D721Med (cell line): ENCODE measurements at regions not wholly inside any gene's neighbourhood (a gene's known extent, or its start where the extent isn't known, plus 50 kb on each side); places are given as distances from the start of the nearest gene placed in this dataset.
"Not testable (repeated sequence)": the region's sequence is repeated elsewhere in the genome, so short reads cannot be mapped to it uniquely, and the experiment has no call there.

Experiments used
- DNase-seq: peaks from one replicate; pipeline ENCODE4 v3.0.0; 2011; ENCODE audit warnings: low spot score; ENCODE audit not compliant: insufficient read length
- FAIRE-seq: peaks from 2 replicates; lab custom pipeline; 2011; peaks lifted over from hg19 to GRCh38; lab: Jason Lieb, UNC
- CTCF ChIP-seq: IDR thresholded peaks from 2 replicates; pipeline ENCODE4 v1.5.1; 2012; ENCODE audit warnings: mild to moderate bottlenecking, control low read depth; ENCODE audit not compliant: insufficient read depth; ENCODE audit errors: missing control alignments

- no peak for TF ChIP-seq CTCF
- DNase-seq = no peak
- no peak for FAIRE-seq
Observed at GRCh38 chr2:7866825-7867224, 815.0 kb upstream of the ID2 start.

- TF ChIP-seq CTCF = no peak
- DNase-seq (no peak), FAIRE-seq (no peak)
Observed at GRCh38 chr2:7867867-7868266, 814.0 kb upstream of the ID2 start.

- no peak for TF ChIP-seq CTCF
- no peak for DNase-seq
Observed at GRCh38 chr2:7868836-7869235, 813.0 kb upstream of the ID2 start.

DNA sequence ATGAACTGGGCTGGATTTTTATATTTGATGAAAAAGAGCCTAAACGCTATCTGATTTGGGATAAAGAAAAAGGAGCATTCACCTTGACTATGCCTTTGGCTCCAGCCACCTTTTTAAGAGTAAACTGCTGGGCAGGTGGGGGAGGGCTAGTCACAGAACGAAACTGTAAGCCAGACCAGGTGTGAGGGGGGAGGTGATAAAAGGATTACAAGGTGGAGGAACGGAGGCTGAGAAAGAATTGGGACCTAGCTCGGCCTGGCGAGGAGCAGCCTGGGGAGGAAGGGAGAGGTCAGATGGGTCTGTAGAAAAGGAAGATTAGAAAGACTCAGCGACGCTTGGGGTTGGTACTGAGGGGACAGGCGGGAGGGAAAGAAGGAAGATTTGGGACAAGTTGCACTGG, 805.4 kb upstream of the ID2 start:
- DNase-seq, FAIRE-seq: not testable (repeated sequence)

More at GRCh38 chr2:7868836-7869235, 813.0 kb upstream of the ID2 start:
- FAIRE-seq = no peak

GRCh38 chr2:7878266-7878665, 803.6 kb upstream of the ID2 start:
- DNase-seq, FAIRE-seq: not testable (repeated sequence)

GRCh38 chr2:7878786-7879482, 802.9 kb upstream of the ID2 start:
- FAIRE-seq (no peak), DNase-seq (no peak)
- TF ChIP-seq CTCF = no peak

- no peak for FAIRE-seq
Observed at GRCh38 chr2:7879483-7879835, 802.4 kb upstream of the ID2 start.

DNA sequence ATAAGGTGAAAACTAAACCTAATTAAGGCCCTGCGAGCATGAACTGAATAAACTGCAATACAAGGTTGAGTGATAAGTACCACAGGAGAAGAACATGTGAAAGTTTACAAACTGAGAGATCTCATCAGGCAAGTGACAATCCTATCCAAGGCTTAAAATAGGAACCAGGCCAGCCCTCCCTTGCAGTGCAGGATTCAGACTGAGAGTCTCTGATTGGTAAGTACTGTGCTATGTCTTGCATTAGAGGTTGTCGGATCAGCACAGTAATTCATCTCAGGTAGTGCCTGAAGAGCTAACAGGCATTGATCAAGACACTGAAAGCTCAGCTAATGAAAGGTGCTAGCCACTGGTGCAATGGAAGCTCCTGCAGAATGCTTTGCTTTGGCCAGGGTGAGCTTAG, 801.7 kb upstream of the ID2 start:
- no peak for FAIRE-seq
- no peak for DNase-seq
- no peak for TF ChIP-seq CTCF

More at GRCh38 chr2:7879483-7879835, 802.4 kb upstream of the ID2 start:
- DNase-seq = no peak
- no peak for TF ChIP-seq CTCF
